B cell (primary cell): ENCODE measurements at regions not wholly inside any gene's neighbourhood (a gene's known extent, or its start where the extent isn't known, plus 50 kb on each side); places are given as distances from the start of the nearest gene placed in this dataset.

Source experiments
- ATAC-seq: fragments of 200-7000 bp; cut with Tn5 transposase; one replicate; pipeline ENCODE4 v1.10.0; 2021; ENCODE audit warnings: low read depth, mild to moderate bottlenecking, moderate number of reproducible peaks, moderate library complexity
- CTCF ChIA-PET: fragments of 350-600 bp; sonication (Branson Sonifier 250); formaldehyde crosslinking; loops from one replicate; lab custom pipeline; 2021; ENCODE audit warnings: antibody characterized with exemption, inconsistent platforms; lab: Charles Lee
- POLR2A ChIA-PET: fragments of 350-600 bp; sonication (Branson Sonifier 250); formaldehyde crosslinking; loops from one replicate; lab custom pipeline; 2021; ENCODE audit warnings: antibody characterized with exemption; lab: Charles Lee
- DNase-seq: peaks from one replicate; pipeline ENCODE4 v3.0.0; 2013
- H2AFZ ChIP-seq: 2 replicates; pipeline ENCODE4 v1.6.1; 2012; ENCODE audit warnings: mild to moderate bottlenecking, low read depth, low read length; ENCODE audit not compliant: insufficient read depth, poor library complexity, severe bottlenecking
- H3K27ac ChIP-seq, 2 donors: 1 replicate in 1 of 2; 2 replicates in 1 of 2; pipeline ENCODE4 v1.5.1; 2012 to 2013; ENCODE audit warnings: low read length in 2 of 2, mild to moderate bottlenecking in 2 of 2, moderate library complexity in 1 of 2
- H3K27me3 ChIP-seq, 4 experiments: fragments of 200-600 bp in 1 of 4; sonication (generic) in 1 of 4; replicated peaks in 1 of 4; 1 replicate in 2 of 4; 2 replicates in 2 of 4; pipeline versions ENCODE4 v1.6.1 to v1.7.0; 2013 to 2016; ENCODE audit warnings: low read length in 3 of 4, mild to moderate bottlenecking in 2 of 4, mixed read lengths in 1 of 4, moderate library complexity in 1 of 4; ENCODE audit not compliant: insufficient read depth in 4 of 4, control insufficient read depth in 3 of 4; ENCODE audit errors: control extremely low read depth in 1 of 4
- H3K36me3 ChIP-seq, 2 experiments: replicated peaks in 1 of 2; 1 replicate in 1 of 2; 2 replicates in 1 of 2; pipeline versions ENCODE4 v1.6.1 to v1.7.1; 2013; ENCODE audit warnings: low read length in 1 of 2; ENCODE audit not compliant: insufficient read depth in 2 of 2, control insufficient read depth in 1 of 2; ENCODE audit errors: control extremely low read depth in 1 of 2, extremely low read depth in 1 of 2
- H3K4me1 ChIP-seq, 2 donors: fragments of 200-600 bp in 1 of 2; sonication (generic) in 1 of 2; 1 replicate in 1 of 2; 2 replicates in 1 of 2; pipeline versions ENCODE4 v1.5.1 to v1.6.1; 2013 to 2017; ENCODE audit warnings: low read length in 2 of 2; ENCODE audit not compliant: control insufficient read depth in 2 of 2, insufficient read depth in 2 of 2
- H3K4me2 ChIP-seq: replicated peaks from 2 replicates; pipeline ENCODE3; 2012; ENCODE audit warnings: mild to moderate bottlenecking, low read depth, low read length; ENCODE audit not compliant: poor library complexity, severe bottlenecking
- H3K4me3 ChIP-seq, 5 experiments: fragments of 200-600 bp in 1 of 5; sonication (generic) in 1 of 5; 1 replicate in 3 of 5; 2 replicates in 2 of 5; pipeline versions ENCODE4 v1.5.1 to v1.7.0; 2011 to 2016; ENCODE audit warnings: low read length in 4 of 5, mild to moderate bottlenecking in 4 of 5, low read depth in 2 of 5, control low read depth in 1 of 5, moderate library complexity in 1 of 5; ENCODE audit not compliant: insufficient read depth in 1 of 5; ENCODE audit errors: control extremely low read depth in 1 of 5, extremely low read depth in 1 of 5
- H3K79me2 ChIP-seq: fragments of 200-600 bp; sonication (generic); one replicate; pipeline ENCODE4 v1.6.0; 2016; ENCODE audit warnings: low read length; ENCODE audit not compliant: control insufficient read depth, insufficient read depth
- H3K9ac ChIP-seq: fragments of 200-600 bp; sonication (generic); 2 replicates; pipeline ENCODE4 v1.6.1; 2017; ENCODE audit warnings: mild to moderate bottlenecking, low read length, moderate library complexity
- H3K9me3 ChIP-seq, 3 donors: one replicate each; pipeline versions ENCODE4 v1.6.1 to v1.7.1; 2013; ENCODE audit warnings: low read length in 2 of 3; ENCODE audit not compliant: control insufficient read depth in 2 of 3, insufficient read depth in 1 of 3; ENCODE audit errors: control extremely low read depth in 1 of 3
- H4K20me1 ChIP-seq: 2 replicates; pipeline ENCODE4 v1.6.0; 2012; ENCODE audit warnings: mild to moderate bottlenecking, low read length; ENCODE audit not compliant: insufficient read depth, control insufficient read depth, poor library complexity, severe bottlenecking
- H3K27ac Mint-ChIP-seq: one replicate; pipeline ENCODE4 v1.8.0; 2021; ENCODE audit warnings: mixed read lengths
- H3K27me3 Mint-ChIP-seq: one replicate; pipeline ENCODE4 v1.8.0; 2021; ENCODE audit warnings: mixed read lengths
- H3K4me1 Mint-ChIP-seq: one replicate; pipeline ENCODE4 v1.8.0; 2021; ENCODE audit warnings: mixed read lengths
- H3K4me3 Mint-ChIP-seq: one replicate; pipeline ENCODE4 v1.8.0; 2021; ENCODE audit warnings: mixed read lengths
- H3K9me3 Mint-ChIP-seq: one replicate; pipeline ENCODE4 v1.8.0; 2022; ENCODE audit warnings: mixed read lengths; ENCODE audit not compliant: insufficient read depth
- EZH2 ChIP-seq: IDR thresholded peaks from 2 replicates; pipeline ENCODE4 v1.6.1; 2012; ENCODE audit warnings: borderline replicate concordance, low read depth, mild to moderate bottlenecking, moderate library complexity, low read length; ENCODE audit not compliant: insufficient read depth, poor library complexity, severe bottlenecking
- WGBS: methylation state at CpG from one replicate; pipeline ENCODE4 v1.1.5; 2013; ENCODE audit warnings: missing lambda C conversion rate; ENCODE audit not compliant: insufficient coverage; 5-methylcytosine and 5-hydroxymethylcytosine counted together
- intact Hi-C: fragments of 100-400 bp; cut with micrococcal nuclease; formaldehyde crosslinking; loops from one replicate; pipeline ENCODE4 v1.10.0; 2022
- TF ChIP-seq, protein P1 (sequence below): fragments of 200-600 bp; IDR thresholded peaks from one replicate; pipeline ENCODE4 v1.8.0; 2022; ENCODE audit warnings: antibody characterized with exemption, mild to moderate bottlenecking

DNA sequence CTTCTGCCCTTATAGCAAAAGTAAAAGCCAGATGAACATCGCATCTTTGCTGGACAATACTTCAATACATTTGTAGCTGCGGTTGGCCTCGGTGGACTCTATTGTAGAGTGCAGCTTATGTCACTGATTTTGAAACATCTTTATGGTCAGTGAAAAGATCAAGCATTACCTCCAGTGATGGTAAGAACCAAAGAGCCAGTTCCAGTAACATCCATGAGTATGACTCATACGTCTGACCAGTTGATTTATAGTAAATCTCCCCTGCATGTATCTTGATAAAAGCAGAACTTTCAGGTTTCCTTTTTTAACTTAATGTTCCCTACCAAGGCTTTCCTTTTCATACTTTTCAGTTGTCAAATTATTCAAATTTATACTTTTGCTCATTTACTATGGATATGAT is 119.2 kb upstream of the HNRNPA3 start:
- WGBS, result 96% methylated on average over 4 of the region's 4 CpGs
- Mint-ChIP-seq H3K4me3 (no peak overlapping the region), H3K27me3 (peaks cover 25% of the 10 kb centered on the region), H3K4me1 (no peaks in the 10 kb centered on the region), H3K9me3 (no peaks in the 10 kb centered on the region), H3K27ac (no peak overlapping the region)
- Histone ChIP-seq H3K27me3 (peaks cover 0 to 5% (median 0%) of the 10 kb centered on the region in 4 experiments), H3K9ac (no peak overlapping the region), H3K4me1 (no peaks in the 10 kb centered on the region), H4K20me1 (no peaks in the 10 kb centered on the region), H3K9me3 (no peaks in the 10 kb centered on the region), H3K27ac (no peak overlapping the region), H2AFZ (no peak overlapping the region), H3K36me3 (no peaks in the 10 kb centered on the region), H3K79me2 (no peaks in the 10 kb centered on the region), H3K4me3 (no peak overlapping the region), H3K4me2 (no peak overlapping the region)
- ATAC-seq (no peak), DNase-seq (no peak)
- POLR2A ChIA-PET, result no interaction called here
- no peak for TF ChIP-seq EZH2
- TF ChIP-seq, protein P1, sequence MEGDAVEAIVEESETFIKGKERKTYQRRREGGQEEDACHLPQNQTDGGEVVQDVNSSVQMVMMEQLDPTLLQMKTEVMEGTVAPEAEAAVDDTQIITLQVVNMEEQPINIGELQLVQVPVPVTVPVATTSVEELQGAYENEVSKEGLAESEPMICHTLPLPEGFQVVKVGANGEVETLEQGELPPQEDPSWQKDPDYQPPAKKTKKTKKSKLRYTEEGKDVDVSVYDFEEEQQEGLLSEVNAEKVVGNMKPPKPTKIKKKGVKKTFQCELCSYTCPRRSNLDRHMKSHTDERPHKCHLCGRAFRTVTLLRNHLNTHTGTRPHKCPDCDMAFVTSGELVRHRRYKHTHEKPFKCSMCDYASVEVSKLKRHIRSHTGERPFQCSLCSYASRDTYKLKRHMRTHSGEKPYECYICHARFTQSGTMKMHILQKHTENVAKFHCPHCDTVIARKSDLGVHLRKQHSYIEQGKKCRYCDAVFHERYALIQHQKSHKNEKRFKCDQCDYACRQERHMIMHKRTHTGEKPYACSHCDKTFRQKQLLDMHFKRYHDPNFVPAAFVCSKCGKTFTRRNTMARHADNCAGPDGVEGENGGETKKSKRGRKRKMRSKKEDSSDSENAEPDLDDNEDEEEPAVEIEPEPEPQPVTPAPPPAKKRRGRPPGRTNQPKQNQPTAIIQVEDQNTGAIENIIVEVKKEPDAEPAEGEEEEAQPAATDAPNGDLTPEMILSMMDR, result no peak
- CTCF ChIA-PET, result no interaction called here
- intact Hi-C loops, result no loop called here

- no peak overlapping the region for H3K27ac ChIP-seq
- H3K36me3 ChIP-seq, result no peaks in the 10 kb centered on the region
- Mint-ChIP-seq H3K4me1 (no peaks in the 10 kb centered on the region), H3K27ac (no peak overlapping the region), H3K9me3 (no peaks in the 10 kb centered on the region), H3K27me3 (peaks cover 19% of the 10 kb centered on the region), H3K4me3 (no peak overlapping the region)
- H3K4me3 ChIP-seq, result no peak overlapping the region
- WGBS, result 14% methylated on average over 1 of the region's 3 CpGs
- H3K4me1 ChIP-seq, result no peaks in the 10 kb centered on the region
- no peaks in the 10 kb centered on the region for H4K20me1 ChIP-seq
- ChIA-PET CTCF (interaction anchor here (0.6 kb wide), 1 partner anchor 19 kb away, joined by 3 read pairs; no protein-coding TSS in a partner anchor), POLR2A (no interaction called here)
- DNase-seq, result no peak
- no peak for TF ChIP-seq EZH2
- TF ChIP-seq, protein P1, result no peak
- no peak overlapping the region for H2AFZ ChIP-seq
- intact Hi-C loops, result no loop called here
- peaks cover 0 to 3% (median 0%) of the 10 kb centered on the region in 3 donors for H3K9me3 ChIP-seq
- H3K79me2 ChIP-seq, result no peaks in the 10 kb centered on the region
- no peak overlapping the region for H3K4me2 ChIP-seq
- H3K9ac ChIP-seq, result no peak overlapping the region
- no peak for ATAC-seq
- H3K27me3 ChIP-seq, result peaks cover 0 to 3% (median 0%) of the 10 kb centered on the region in 4 experiments
These were observed 114.5 kb upstream of the HNRNPA3 start for GRCh38 chr2:177098001-177098613.
